GM18517 (cell line): ENCODE measurements at regions not wholly inside any gene's neighbourhood (a gene's known extent, or its start where the extent isn't known, plus 50 kb on each side); places are given as distances from the start of the nearest gene placed in this dataset.
A peak's percentile ranks its signal among the peaks of the same experiment; 100 is the strongest.

ENCODE experiments used
- ATAC-seq: cut with Tn5 transposase; IDR thresholded peaks from one replicate; pipeline ENCODE4 v1.9.1; 2021; ENCODE audit warnings: mild to moderate bottlenecking, moderate library complexity; ENCODE audit not compliant: unreplicated experiment

DNA sequence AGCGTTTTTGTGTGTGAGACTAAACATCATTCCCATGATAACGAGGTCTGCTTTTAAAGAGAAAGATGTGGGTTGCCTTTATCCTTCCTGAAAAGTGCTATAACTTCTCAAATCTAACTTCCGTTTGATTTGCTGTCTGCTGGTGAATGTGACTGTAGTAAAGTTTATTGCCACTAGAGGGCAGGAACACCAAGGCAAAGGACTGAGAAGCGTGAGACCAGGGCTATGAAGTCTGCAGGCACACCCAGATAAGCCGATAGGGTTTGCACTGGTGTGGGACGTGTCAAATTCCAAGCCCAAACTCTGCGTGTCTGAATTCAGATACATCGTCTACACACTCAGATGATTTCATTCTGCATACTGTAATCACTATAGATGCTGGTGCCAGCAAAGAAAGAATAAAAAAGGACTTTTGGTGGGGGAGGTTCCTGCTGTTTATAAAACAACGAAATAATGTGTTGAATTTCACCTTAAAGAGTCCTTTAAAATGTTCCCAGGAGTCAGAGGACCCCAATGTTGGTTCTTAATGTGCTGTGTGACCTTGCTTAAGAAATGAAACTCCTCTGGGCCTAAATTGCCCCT is 87.2 kb downstream of the PTTG1 start:
- ATAC-seq: peak; percentile 81

DNA sequence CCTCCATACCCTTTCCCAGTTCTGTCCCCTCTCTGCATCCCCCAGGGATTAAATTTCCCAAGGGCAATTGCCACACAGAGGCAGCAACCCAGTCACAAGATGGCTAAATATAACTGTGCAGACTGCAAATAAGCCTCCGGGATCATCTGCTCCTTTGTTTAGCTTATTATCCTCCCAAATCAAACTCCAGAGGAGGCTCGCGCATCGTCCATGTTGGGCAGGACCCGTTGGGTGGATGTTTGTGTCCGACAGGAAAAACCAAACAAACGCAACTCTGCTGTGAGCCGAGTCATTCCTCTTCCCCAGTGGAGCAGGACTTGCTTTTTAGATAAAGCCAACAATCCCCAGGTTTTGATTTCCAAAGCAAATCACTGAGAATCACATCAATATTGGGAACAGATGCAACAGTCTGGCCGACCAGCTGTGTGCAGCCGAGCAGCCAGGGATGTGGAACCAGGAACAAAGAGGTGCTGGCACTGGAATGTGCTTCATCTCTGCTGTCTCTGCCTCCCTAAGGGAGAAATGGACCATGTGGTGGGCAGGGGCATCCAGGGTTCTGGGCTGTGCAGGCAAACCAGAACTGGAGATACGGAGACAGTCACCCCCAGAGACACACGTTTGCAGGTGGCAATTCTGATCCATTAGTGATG is 89.8 kb downstream of the PTTG1 start:
- ATAC-seq: no peak
